ENCODE measurements at regions not wholly inside any gene's neighbourhood (a gene's known extent, or its start where the extent isn't known, plus 50 kb on each side); places are given as distances from the start of the nearest gene placed in this dataset.

GRCh38 chr9:88754452-88754851, 219.5 kb downstream of the NXNL2 start:
- H3K27me3 ChIP-seq (ENCODE audit: insufficient read depth, low read length): no peaks in the 10 kb centered on the region
- H3K4me1 ChIP-seq (ENCODE audit: insufficient read depth, low read length, severe bottlenecking): peaks cover 55% of the 10 kb centered on the region
- no peaks in the 10 kb centered on the region for H4K20me1 ChIP-seq (ENCODE audit: insufficient read depth, low read length)
- no peaks in the 10 kb centered on the region for H3K9me2 ChIP-seq (ENCODE audit: low read depth, low read length)
- no peaks in the 10 kb centered on the region for H3K9me3 ChIP-seq (ENCODE audit: low read length)
- no peak overlapping the region for H3K9ac ChIP-seq (ENCODE audit: low read length)
- no peaks in the 10 kb centered on the region for H3K79me2 ChIP-seq (ENCODE audit: insufficient read depth, low read length)
- H3F3A ChIP-seq (ENCODE audit: insufficient read depth, low read length): 0 out of 2 replicates have a peak, but pooled peaks cover 5% of the 10 kb centered on the region
- no peak overlapping the region for H3K27ac ChIP-seq (ENCODE audit: low read depth, low read length, poor library complexity, severe bottlenecking)
- no peaks in the 10 kb centered on the region for H3K36me3 ChIP-seq (ENCODE audit: insufficient read depth, low read length)
- no peak overlapping the region for H2AFZ ChIP-seq (ENCODE audit: low read length)
- no peak overlapping the region for H3K4me3 ChIP-seq (ENCODE audit: low read depth, low read length, poor library complexity, severe bottlenecking)
- TF ChIP-seq CTCF (IDR thresholded peaks at IDR 0.05; ENCODE audit: low read length): no peak
- no peak for TF ChIP-seq EZH2 (IDR thresholded peaks at IDR 0.05; ENCODE audit: borderline replicate concordance, low read length)
- no peak overlapping the region for H3K4me2 ChIP-seq (ENCODE audit: low read length)

- Histone ChIP-seq H3F3A (ENCODE audit: insufficient read depth, low read length) (0 out of 2 replicates have a peak, but pooled peaks cover 5% of the 10 kb centered on the region), H3K4me2 (ENCODE audit: low read length) (peak overlapping the region; percentile 27; the same call in 1 of the 2 replicates), H2AFZ (ENCODE audit: low read length) (no peak overlapping the region), H3K27ac (ENCODE audit: low read depth, low read length, poor library complexity, severe bottlenecking) (no peak overlapping the region), H3K79me2 (ENCODE audit: insufficient read depth, low read length) (no peaks in the 10 kb centered on the region), H3K4me3 (ENCODE audit: low read depth, low read length, poor library complexity, severe bottlenecking) (no peak overlapping the region), H3K36me3 (ENCODE audit: insufficient read depth, low read length) (no peaks in the 10 kb centered on the region), H3K9ac (ENCODE audit: low read length) (no peak overlapping the region), H4K20me1 (ENCODE audit: insufficient read depth, low read length) (no peaks in the 10 kb centered on the region), H3K27me3 (ENCODE audit: insufficient read depth, low read length) (no peaks in the 10 kb centered on the region), H3K4me1 (ENCODE audit: insufficient read depth, low read length, severe bottlenecking) (peaks cover 55% of the 10 kb centered on the region), H3K9me2 (ENCODE audit: low read depth, low read length) (no peaks in the 10 kb centered on the region), H3K9me3 (ENCODE audit: low read length) (no peaks in the 10 kb centered on the region)
- TF ChIP-seq EZH2 (IDR thresholded peaks at IDR 0.05; ENCODE audit: borderline replicate concordance, low read length): no peak
- TF ChIP-seq CTCF (IDR thresholded peaks at IDR 0.05; ENCODE audit: low read length): no peak
These were observed 219.9 kb downstream of the NXNL2 start for GRCh38 chr9:88754886-88755285.

GRCh38 chr9:88757406-88758010, 222.5 kb downstream of the NXNL2 start:
- H2AFZ ChIP-seq (ENCODE audit: low read length): peak overlapping the region; percentile 88; the same call in 1 of the 2 replicates
- peaks cover 55% of the 10 kb centered on the region for H3K4me1 ChIP-seq (ENCODE audit: insufficient read depth, low read length, severe bottlenecking)
- H3K9me2 ChIP-seq (ENCODE audit: low read depth, low read length): no peaks in the 10 kb centered on the region
- no peaks in the 10 kb centered on the region for H4K20me1 ChIP-seq (ENCODE audit: insufficient read depth, low read length)
- no peaks in the 10 kb centered on the region for H3K36me3 ChIP-seq (ENCODE audit: insufficient read depth, low read length)
- H3K27ac ChIP-seq (ENCODE audit: low read depth, low read length, poor library complexity, severe bottlenecking): peak overlapping the region; percentile 80
- H3K9me3 ChIP-seq (ENCODE audit: low read length): no peaks in the 10 kb centered on the region
- H3K4me2 ChIP-seq (ENCODE audit: low read length): peak overlapping the region; percentile 27; the same call in 1 of the 2 replicates
- no peak for TF ChIP-seq CTCF (IDR thresholded peaks at IDR 0.05; ENCODE audit: low read length)
- H3K79me2 ChIP-seq (ENCODE audit: insufficient read depth, low read length): no peaks in the 10 kb centered on the region
- peak overlapping the region; percentile 31; the same call in 1 of the 2 replicates for H3K9ac ChIP-seq (ENCODE audit: low read length)
- no peaks in the 10 kb centered on the region for H3K27me3 ChIP-seq (ENCODE audit: insufficient read depth, low read length)
- H3K4me3 ChIP-seq (ENCODE audit: low read depth, low read length, poor library complexity, severe bottlenecking): no peak overlapping the region
- 0 out of 2 replicates have a peak, but pooled peaks cover 5% of the 10 kb centered on the region for H3F3A ChIP-seq (ENCODE audit: insufficient read depth, low read length)

All from OCI-LY1 (cell line).